Caco-2 (cell line): ENCODE measurements at regions not wholly inside any gene's neighbourhood (a gene's known extent, or its start where the extent isn't known, plus 50 kb on each side); places are given as distances from the start of the nearest gene placed in this dataset.

Source experiments
- BruUV-seq: library from RNA; stranded (reverse); fragments of 400-500 nt; replicated peaks from 2 replicates; lab custom pipeline; 2021; lab: Mats Ljungman, UMichigan
- CTCF ChIA-PET: fragments of 300-600 bp; sonication (Branson Sonifier 250); formaldehyde crosslinking; loops from one replicate; lab custom pipeline; 2022; ENCODE audit warnings: antibody characterized with exemption; lab: Charles Lee
- POLR2A ChIA-PET: fragments of 300-600 bp; sonication (Branson Sonifier 250); formaldehyde crosslinking; loops from one replicate; lab custom pipeline; 2022; ENCODE audit warnings: antibody characterized with exemption; lab: Charles Lee
- DNase-seq, 2 experiments: peaks; one replicate each; pipeline versions ENCODE4 v3.0.0 to v3.0.0-alpha.2; 2020 to 2022
- H3K27me3 ChIP-seq: replicated peaks from 2 replicates; pipeline ENCODE4 v1.6.0; 2011; ENCODE audit warnings: low read length; ENCODE audit not compliant: control insufficient read depth, insufficient read depth
- H3K36me3 ChIP-seq: 2 replicates; pipeline ENCODE4 v1.5.1; 2011; ENCODE audit warnings: low read length; ENCODE audit not compliant: control insufficient read depth, insufficient read depth
- H3K4me1 ChIP-seq: fragments of 250-450 bp; sonication (Bioruptor Pico); 2 replicates; pipeline ENCODE4 v1.5.1; 2020; ENCODE audit warnings: mild to moderate bottlenecking
- H3K4me3 ChIP-seq: 2 replicates; pipeline ENCODE4 v1.5.1; 2011; ENCODE audit warnings: low read depth, mild to moderate bottlenecking, control low read depth, low read length
- H3K9me3 ChIP-seq: fragments of 250-450 bp; sonication (Bioruptor Pico); 2 replicates; pipeline ENCODE4 v1.5.1; 2020; ENCODE audit warnings: mild to moderate bottlenecking, moderate library complexity
- H3K27ac Mint-ChIP-seq: one replicate; pipeline ENCODE4 v1.8.0; 2022; ENCODE audit warnings: mixed read lengths; ENCODE audit not compliant: unreplicated experiment
- H3K27me3 Mint-ChIP-seq: one replicate; pipeline ENCODE4 v1.8.0; 2022; ENCODE audit warnings: mixed read lengths; ENCODE audit not compliant: insufficient read depth, unreplicated experiment
- H3K36me3 Mint-ChIP-seq: one replicate; pipeline ENCODE4 v1.8.0; 2022; ENCODE audit warnings: mild to moderate bottlenecking, mixed read lengths; ENCODE audit not compliant: insufficient read depth, unreplicated experiment
- H3K4me1 Mint-ChIP-seq: one replicate; pipeline ENCODE4 v1.8.0; 2022; ENCODE audit warnings: low read depth, mixed read lengths; ENCODE audit not compliant: unreplicated experiment
- H3K4me3 Mint-ChIP-seq: one replicate; pipeline ENCODE4 v1.8.0; 2022; ENCODE audit warnings: mild to moderate bottlenecking, moderate library complexity, mixed read lengths; ENCODE audit not compliant: unreplicated experiment
- H3K9me3 Mint-ChIP-seq: one replicate; pipeline ENCODE4 v1.8.0; 2022; ENCODE audit warnings: mixed read lengths; ENCODE audit not compliant: unreplicated experiment
- CTCF ChIP-seq, 2 experiments: fragments of 200-600 bp in 1 of 2; IDR thresholded peaks; 1 replicate in 1 of 2; 2 replicates in 1 of 2; pipeline versions ENCODE4 v1.5.1 to v1.8.0; 2011 to 2022; ENCODE audit warnings: antibody characterized with exemption in 1 of 2, control low read depth in 1 of 2, inconsistent platforms in 1 of 2, low read depth in 1 of 2, low read length in 1 of 2, mild to moderate bottlenecking in 1 of 2, moderate library complexity in 1 of 2; ENCODE audit not compliant: insufficient read depth in 1 of 2, severe bottlenecking in 1 of 2, unreplicated experiment in 1 of 2
- intact Hi-C: fragments of 100-400 bp; cut with micrococcal nuclease; formaldehyde crosslinking; loops from one replicate; pipeline ENCODE4 v1.10.0; 2022; ENCODE audit not compliant: unreplicated experiment

DNA sequence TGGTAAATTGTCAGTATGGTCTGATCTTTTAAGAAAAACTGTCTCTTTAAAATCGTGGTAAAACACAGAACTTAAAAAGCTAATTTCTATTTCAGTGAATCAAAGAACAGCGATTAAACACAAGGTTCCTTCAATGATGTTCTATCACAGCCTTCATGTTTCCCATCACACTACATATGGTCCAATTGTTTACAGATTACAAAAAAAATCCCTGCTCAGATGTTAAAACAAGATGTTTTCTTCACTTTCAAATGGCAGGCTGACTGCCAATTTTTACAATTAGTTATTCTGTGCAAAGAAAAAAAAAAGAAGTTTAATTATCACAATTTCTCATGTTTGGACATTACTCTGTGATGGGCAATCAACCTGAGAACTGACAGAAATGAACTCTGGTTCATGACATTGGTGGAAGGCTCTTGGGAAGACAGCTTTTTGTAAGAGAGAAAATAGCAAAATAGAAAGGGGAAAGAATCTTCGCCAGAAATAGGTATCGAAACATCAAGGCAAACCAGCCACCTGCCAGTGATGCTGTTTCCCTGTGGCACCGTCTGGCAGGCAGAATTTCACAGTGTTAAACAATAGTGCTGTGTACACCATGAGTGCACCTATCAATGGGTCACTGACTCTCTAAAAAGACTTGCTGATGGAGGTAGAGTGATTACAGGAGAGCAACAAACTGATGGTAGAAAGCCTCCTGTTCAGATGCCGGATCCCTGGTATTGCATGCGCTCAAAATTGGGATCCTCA lies 1020.0 kb upstream of the ARRDC3 start:
- Mint-ChIP-seq H3K27me3 (peaks cover 2% of the 10 kb centered on the region), H3K27ac (no peak overlapping the region), H3K36me3 (no peaks in the 10 kb centered on the region), H3K4me1 (no peaks in the 10 kb centered on the region), H3K9me3 (no peaks in the 10 kb centered on the region), H3K4me3 (no peak overlapping the region)
- H3K27me3 ChIP-seq = no peaks in the 10 kb centered on the region
- no TSS peak for BruUV-seq
- H3K9me3 ChIP-seq = no peaks in the 10 kb centered on the region; the same call in 1 of the 2 replicates
- POLR2A ChIA-PET = no interaction called here
- DNase-seq = no peak
- TF ChIP-seq CTCF (IDR thresholded peaks at IDR 0.05; ENCODE audit: insufficient read depth in 1 of 2, low read depth in 1 of 2, low read length in 1 of 2, severe bottlenecking in 1 of 2, unreplicated experiment in 1 of 2) = no peak
- H3K4me3 ChIP-seq = no peak overlapping the region
- H3K36me3 ChIP-seq = no peaks in the 10 kb centered on the region
- no peaks in the 10 kb centered on the region for H3K4me1 ChIP-seq
- CTCF ChIA-PET = no interaction called here
- intact Hi-C loops = no loop called here

DNA sequence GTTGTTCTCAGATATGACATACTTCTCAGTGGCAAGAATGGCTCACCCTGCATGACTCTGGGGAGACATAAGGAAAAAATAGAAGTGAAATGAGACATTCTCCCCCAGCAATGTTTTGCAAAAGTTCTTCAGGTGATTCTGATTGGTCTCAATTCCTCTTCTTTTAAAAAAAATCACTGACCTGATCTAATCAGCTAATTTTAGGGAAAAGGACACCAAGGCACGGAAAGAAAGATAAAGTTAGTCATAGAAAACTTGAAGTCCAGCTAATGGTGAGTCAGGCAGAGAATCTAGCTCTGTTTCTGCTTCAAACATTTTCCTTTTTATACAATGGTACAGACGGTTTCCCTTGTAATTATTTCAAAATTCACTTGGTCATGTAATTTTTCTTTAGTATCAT lies 1018.9 kb upstream of the ARRDC3 start:
- H3K27me3 ChIP-seq = no peaks in the 10 kb centered on the region
- H3K27me3 Mint-ChIP-seq = peaks cover 2% of the 10 kb centered on the region
- ChIA-PET POLR2A (no interaction called here), CTCF (no interaction called here)
- TF ChIP-seq CTCF (IDR thresholded peaks at IDR 0.05; ENCODE audit: insufficient read depth in 1 of 2, low read depth in 1 of 2, low read length in 1 of 2, severe bottlenecking in 1 of 2, unreplicated experiment in 1 of 2) = no peak
- H3K9me3 Mint-ChIP-seq = no peaks in the 10 kb centered on the region
- no peaks in the 10 kb centered on the region for H3K36me3 Mint-ChIP-seq
- H3K36me3 ChIP-seq = no peaks in the 10 kb centered on the region
- no peaks in the 10 kb centered on the region; the same call in 1 of the 2 replicates for H3K9me3 ChIP-seq
- no peak for DNase-seq
- no TSS peak for BruUV-seq
- H3K4me3 Mint-ChIP-seq = no peak overlapping the region
- H3K4me3 ChIP-seq = no peak overlapping the region
- intact Hi-C loops = no loop called here
- H3K27ac Mint-ChIP-seq = no peak overlapping the region
- no peaks in the 10 kb centered on the region for H3K4me1 Mint-ChIP-seq
- H3K4me1 ChIP-seq = no peaks in the 10 kb centered on the region

GRCh38 chr5:92401492-92401891 lies 1018.4 kb upstream of the ARRDC3 start:
- Histone ChIP-seq H3K27me3 (no peaks in the 10 kb centered on the region), H3K4me1 (no peaks in the 10 kb centered on the region), H3K36me3 (no peaks in the 10 kb centered on the region), H3K4me3 (no peak overlapping the region), H3K9me3 (no peaks in the 10 kb centered on the region; the same call in 1 of the 2 replicates)
- Mint-ChIP-seq H3K4me3 (no peak overlapping the region), H3K27me3 (peaks cover 2% of the 10 kb centered on the region), H3K9me3 (no peaks in the 10 kb centered on the region), H3K27ac (no peak overlapping the region), H3K4me1 (no peaks in the 10 kb centered on the region), H3K36me3 (no peaks in the 10 kb centered on the region)
- no peak for DNase-seq
- CTCF ChIA-PET = no interaction called here
- BruUV-seq = no TSS peak
- intact Hi-C loops = no loop called here
- TF ChIP-seq CTCF (IDR thresholded peaks at IDR 0.05; ENCODE audit: insufficient read depth in 1 of 2, low read depth in 1 of 2, low read length in 1 of 2, severe bottlenecking in 1 of 2, unreplicated experiment in 1 of 2) = no peak
- POLR2A ChIA-PET = no interaction called here
